ENCODE measurements at regions not wholly inside any gene's neighbourhood (a gene's known extent, or its start where the extent isn't known, plus 50 kb on each side); places are given as distances from the start of the nearest gene placed in this dataset.

DNA sequence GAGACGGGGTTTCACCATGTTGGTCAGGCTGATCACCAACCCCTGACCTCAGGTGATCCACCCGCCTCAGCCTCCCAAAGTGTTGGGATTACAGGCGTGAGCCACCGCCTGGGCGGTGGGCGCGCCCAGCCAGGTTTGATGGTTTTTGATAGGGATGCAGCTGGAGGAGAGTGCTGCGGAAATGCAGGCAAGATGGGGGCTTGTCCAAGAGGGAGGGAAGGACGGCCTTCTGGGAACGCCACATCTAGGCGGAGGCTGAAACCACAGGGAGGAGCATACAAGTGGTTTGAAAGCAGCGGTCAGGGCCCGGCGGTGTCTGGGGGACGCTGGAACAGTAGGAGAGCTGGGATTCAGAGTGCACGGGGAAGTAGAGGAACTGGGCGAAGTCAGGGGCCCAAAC lies 134.6 kb downstream of the VRK1 start:
- no peak overlapping the region for H3K27ac ChIP-seq
- no peaks in the 10 kb centered on the region for H3K9me3 ChIP-seq (replicated peaks)
- no peaks in the 10 kb centered on the region for H3K4me1 ChIP-seq
- no peaks in the 10 kb centered on the region for H3K36me3 ChIP-seq
- H3K27me3 ChIP-seq, result no peaks in the 10 kb centered on the region
- no peak for DNase-seq
- no peak overlapping the region for H3K4me3 ChIP-seq

DNA sequence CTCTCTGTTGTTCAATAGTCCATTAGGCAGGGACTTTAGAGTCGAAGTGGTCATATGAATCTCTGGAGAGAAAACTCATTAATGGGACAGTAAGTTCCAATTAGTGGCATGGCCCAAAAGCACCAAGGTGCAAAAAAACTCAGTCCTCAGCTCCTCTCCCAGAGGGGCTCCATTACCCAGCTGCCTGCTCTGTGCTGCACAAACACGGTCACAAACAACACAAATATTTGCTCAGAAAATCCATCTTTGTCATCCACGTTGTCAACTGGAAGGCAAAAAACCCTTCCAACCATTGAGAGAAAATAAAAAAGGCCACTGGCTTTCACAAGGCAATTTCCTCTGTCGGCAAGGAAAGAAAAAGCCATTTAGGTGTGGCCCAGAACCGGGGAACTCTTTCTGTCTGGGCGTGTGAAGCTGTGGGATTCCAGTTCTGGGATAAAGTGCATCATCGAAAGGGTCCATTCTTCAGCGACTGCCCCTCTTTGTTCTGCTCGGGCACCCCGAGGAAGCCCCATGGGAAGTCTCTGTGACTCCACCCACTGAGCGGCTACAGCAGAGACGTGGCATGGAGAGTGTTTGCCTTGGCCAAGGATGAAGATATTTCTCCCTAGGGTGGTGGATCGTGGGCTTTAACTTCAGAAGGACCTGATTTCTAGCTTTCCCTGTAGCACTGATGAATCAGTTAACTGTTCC lies 137.6 kb downstream of the VRK1 start:
- Histone ChIP-seq H3K4me1 (no peaks in the 10 kb centered on the region), H3K9me3 (replicated peaks) (no peaks in the 10 kb centered on the region), H3K4me3 (no peak overlapping the region), H3K27ac (no peak overlapping the region), H3K36me3 (no peaks in the 10 kb centered on the region), H3K27me3 (no peaks in the 10 kb centered on the region)
- no peak for DNase-seq

GRCh38 chr14:96938946-96939345 lies 141.8 kb downstream of the VRK1 start:
- Histone ChIP-seq H3K27me3 (no peaks in the 10 kb centered on the region), H3K36me3 (no peaks in the 10 kb centered on the region), H3K27ac (no peak overlapping the region), H3K4me1 (no peaks in the 10 kb centered on the region), H3K9me3 (replicated peaks) (no peaks in the 10 kb centered on the region), H3K4me3 (no peak overlapping the region)
- DNase-seq, result no peak

DNA sequence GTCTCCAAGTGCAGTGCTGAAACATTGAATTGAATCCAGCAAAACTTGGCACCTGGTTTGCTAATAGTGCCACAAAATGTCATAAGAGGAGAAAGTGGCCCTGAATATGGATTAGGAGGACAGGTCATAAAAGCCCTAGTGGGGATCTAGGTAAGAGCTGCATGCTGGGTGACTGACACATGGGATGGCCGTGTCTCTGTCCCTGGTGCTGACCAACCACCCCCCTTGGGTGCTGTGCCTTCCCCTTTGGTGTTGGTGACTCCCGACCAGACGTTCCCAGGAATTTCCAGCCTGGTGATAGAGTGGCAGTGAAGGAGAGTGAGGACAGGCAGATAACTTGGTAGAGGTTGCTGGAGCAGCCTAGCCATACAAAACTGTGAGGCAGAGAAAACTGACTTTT lies 142.8 kb downstream of the VRK1 start:
- no peak overlapping the region for H3K27ac ChIP-seq
- no peaks in the 10 kb centered on the region for H3K9me3 ChIP-seq (replicated peaks)
- peak; percentile 14 to 36 for DNase-seq
- H3K36me3 ChIP-seq, result no peaks in the 10 kb centered on the region
- H3K4me1 ChIP-seq, result no peaks in the 10 kb centered on the region
- H3K27me3 ChIP-seq, result no peaks in the 10 kb centered on the region
- H3K4me3 ChIP-seq, result no peak overlapping the region

DNA sequence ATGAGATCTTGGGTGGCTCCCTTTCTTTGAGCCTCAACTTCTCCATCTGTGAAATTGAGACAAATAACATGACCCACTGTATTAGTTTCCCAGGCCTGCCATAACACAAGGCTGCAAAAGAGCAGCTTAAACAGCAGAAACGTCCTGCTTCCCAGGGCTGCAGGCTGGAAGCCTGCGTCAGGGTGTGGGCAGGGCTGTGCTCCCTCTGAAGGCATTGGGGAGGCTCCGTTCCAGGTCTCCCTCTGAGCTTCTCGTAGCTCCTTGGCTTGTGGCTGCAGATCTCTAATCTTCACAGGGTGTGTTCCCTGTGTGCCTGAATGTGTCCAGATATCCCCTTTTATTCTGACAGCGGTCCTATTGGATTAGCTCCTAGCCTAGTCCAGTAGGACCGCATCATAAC lies 147.1 kb downstream of the VRK1 start:
- H3K4me3 ChIP-seq, result no peak overlapping the region
- H3K4me1 ChIP-seq, result no peaks in the 10 kb centered on the region
- H3K9me3 ChIP-seq (replicated peaks), result no peaks in the 10 kb centered on the region
- no peaks in the 10 kb centered on the region for H3K27me3 ChIP-seq
- no peak for DNase-seq
- no peak overlapping the region for H3K27ac ChIP-seq
- H3K36me3 ChIP-seq, result no peaks in the 10 kb centered on the region

DNA sequence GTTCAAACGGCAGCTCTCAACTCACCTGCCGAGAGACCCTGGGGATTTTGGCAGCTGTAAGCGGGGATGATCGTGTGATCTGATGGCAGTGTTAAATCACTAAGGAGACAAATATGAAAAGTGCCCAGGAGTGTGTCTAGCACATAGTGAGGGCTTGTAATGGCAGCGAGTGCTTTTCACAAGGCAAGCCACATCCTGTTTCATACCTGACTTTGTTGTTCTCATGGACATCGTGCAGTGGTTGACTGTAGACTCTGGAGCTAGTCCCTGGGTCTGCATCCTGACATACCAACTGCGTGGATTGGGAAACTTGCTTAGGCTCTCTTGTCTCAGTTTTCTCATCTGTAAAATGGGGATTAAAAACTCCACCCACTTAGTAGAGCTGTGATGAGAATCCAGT lies 148.5 kb downstream of the VRK1 start:
- Histone ChIP-seq H3K27ac (no peak overlapping the region), H3K36me3 (no peaks in the 10 kb centered on the region), H3K4me3 (no peak overlapping the region), H3K27me3 (no peaks in the 10 kb centered on the region), H3K9me3 (replicated peaks) (no peaks in the 10 kb centered on the region), H3K4me1 (no peaks in the 10 kb centered on the region)
- no peak for DNase-seq

DNA sequence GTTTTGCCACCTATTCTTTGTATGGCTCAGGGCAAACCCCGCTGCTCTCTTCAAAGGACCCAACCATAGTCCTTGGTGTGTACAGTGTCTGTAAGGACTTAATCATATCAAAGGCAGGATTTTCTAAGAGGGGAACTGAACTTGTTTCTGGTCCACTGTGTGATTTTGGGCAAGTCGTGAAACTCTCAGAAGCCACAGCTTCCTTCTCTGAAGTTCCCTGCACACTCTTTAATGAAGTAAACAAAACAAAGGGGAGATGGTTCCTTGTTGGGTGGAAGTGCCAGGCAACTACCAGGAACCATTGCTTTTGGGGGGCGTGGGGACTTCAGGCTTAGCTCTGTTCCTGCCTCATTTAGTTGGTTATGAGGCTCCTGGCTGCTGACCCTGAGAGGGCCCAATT lies 152.4 kb downstream of the VRK1 start:
- Histone ChIP-seq H3K36me3 (no peaks in the 10 kb centered on the region), H3K27ac (no peak overlapping the region), H3K4me1 (no peaks in the 10 kb centered on the region), H3K27me3 (no peaks in the 10 kb centered on the region), H3K4me3 (no peak overlapping the region), H3K9me3 (replicated peaks) (no peaks in the 10 kb centered on the region)
- DNase-seq, result no peak

DNA sequence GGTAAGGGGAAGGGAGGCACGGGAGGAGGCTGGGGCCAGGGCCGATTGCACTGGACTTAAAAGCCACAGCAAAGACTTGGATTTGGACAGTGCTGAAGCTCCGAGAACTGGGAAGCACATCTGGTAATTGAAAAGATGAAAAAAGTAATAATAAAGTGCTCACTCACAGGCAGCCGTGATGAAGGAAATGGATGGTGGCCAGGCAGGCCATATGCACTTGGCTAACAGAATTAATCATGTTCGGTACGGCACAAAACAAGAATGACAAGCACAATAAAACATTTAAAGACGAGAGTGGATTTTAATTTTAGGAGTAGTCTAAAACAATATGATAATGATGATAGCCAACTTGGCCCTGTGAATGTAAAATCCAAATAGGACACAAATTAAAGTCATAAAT lies 154.3 kb downstream of the VRK1 start:
- no peaks in the 10 kb centered on the region for H3K27me3 ChIP-seq
- H3K9me3 ChIP-seq (replicated peaks), result no peaks in the 10 kb centered on the region
- no peak overlapping the region for H3K27ac ChIP-seq
- H3K4me3 ChIP-seq, result no peak overlapping the region
- H3K4me1 ChIP-seq, result 0 out of 2 replicates have a peak, but pooled peaks cover 3% of the 10 kb centered on the region
- no peaks in the 10 kb centered on the region for H3K36me3 ChIP-seq
- DNase-seq, result no peak

GRCh38 chr14:96953087-96953874 lies 156.1 kb downstream of the VRK1 start:
- H3K4me1 ChIP-seq, result 0 out of 2 replicates have a peak, but pooled peaks cover 3% of the 10 kb centered on the region
- no peaks in the 10 kb centered on the region for H3K36me3 ChIP-seq
- no peaks in the 10 kb centered on the region for H3K9me3 ChIP-seq (replicated peaks)
- no peaks in the 10 kb centered on the region for H3K27me3 ChIP-seq
- H3K4me3 ChIP-seq, result no peak overlapping the region
- DNase-seq, result no peak
- H3K27ac ChIP-seq, result no peak overlapping the region

DNA sequence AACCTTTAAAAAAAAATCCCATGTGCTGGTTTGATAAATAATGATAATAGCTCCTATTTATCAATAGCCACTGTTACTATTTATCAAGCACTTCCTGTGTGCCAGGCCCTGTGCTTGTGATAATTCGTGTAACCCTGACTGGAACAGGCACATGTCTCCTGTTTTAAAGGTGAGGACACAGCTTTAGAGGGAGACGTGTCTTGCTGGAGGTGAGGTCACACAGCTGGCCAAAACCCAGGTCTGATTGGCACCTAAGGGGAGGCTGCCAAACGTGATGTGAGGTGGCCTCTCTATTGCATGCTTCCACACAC lies 156.6 kb downstream of the VRK1 start:
- Histone ChIP-seq H3K27ac (no peak overlapping the region), H3K4me1 (0 out of 2 replicates have a peak, but pooled peaks cover 3% of the 10 kb centered on the region), H3K27me3 (no peaks in the 10 kb centered on the region), H3K36me3 (no peaks in the 10 kb centered on the region), H3K4me3 (no peak overlapping the region), H3K9me3 (replicated peaks) (no peaks in the 10 kb centered on the region)
- no peak for DNase-seq

DNA sequence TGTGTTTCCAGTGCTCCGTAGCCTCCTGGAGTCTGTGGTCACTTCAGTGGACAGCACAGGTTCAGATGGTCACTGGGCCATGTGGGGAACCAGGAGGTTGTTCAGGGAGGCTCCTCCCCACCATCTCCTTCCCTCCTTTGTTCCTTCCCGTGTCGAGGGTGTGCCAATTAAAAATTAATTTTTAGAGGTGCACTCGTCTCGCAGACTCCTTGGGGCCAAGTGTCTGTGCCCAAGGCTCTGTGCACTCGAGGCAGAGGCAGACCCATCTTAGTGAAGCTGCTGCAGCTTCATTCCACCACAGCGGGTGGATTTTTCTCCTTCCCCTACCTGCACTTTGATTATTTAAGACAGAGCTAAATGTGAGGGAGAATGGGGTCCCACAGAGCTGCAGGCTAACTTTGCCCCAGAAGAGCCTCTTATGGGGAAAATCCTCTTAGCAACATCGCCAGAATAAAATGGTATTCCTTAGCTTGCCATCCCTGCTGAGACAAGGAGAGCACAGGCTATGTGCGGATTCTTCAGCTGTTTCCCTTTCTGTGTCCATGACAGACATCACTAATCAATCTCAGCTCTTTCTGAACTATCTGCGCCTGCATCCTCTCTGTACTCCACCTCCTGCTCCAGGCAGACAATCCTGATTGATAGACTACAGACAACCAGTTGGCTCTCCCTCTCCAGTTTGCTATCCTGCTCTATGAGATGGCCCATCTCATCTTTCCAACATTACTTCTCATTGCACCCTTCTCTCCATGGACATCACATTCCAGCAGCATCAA lies 159.5 kb downstream of the VRK1 start:
- H3K27me3 ChIP-seq, result no peaks in the 10 kb centered on the region
- no peaks in the 10 kb centered on the region for H3K36me3 ChIP-seq
- DNase-seq, result no peak
- 0 out of 2 replicates have a peak, but pooled peaks cover 3% of the 10 kb centered on the region for H3K4me1 ChIP-seq
- no peak overlapping the region for H3K4me3 ChIP-seq
- no peak overlapping the region for H3K27ac ChIP-seq
- no peaks in the 10 kb centered on the region for H3K9me3 ChIP-seq (replicated peaks)

- H3K9me3 ChIP-seq (replicated peaks), result no peaks in the 10 kb centered on the region
- H3K4me1 ChIP-seq, result 0 out of 2 replicates have a peak, but pooled peaks cover 3% of the 10 kb centered on the region
- H3K27me3 ChIP-seq, result no peaks in the 10 kb centered on the region
- H3K4me3 ChIP-seq, result no peak overlapping the region
- DNase-seq, result no peak
- no peaks in the 10 kb centered on the region for H3K36me3 ChIP-seq
- no peak overlapping the region for H3K27ac ChIP-seq
Measured at GRCh38 chr14:96958057-96958456, 160.9 kb downstream of the VRK1 start.

- no peaks in the 10 kb centered on the region for H3K36me3 ChIP-seq
- no peak for DNase-seq
- H3K4me3 ChIP-seq, result no peak overlapping the region
- no peaks in the 10 kb centered on the region for H3K27me3 ChIP-seq
- H3K9me3 ChIP-seq (replicated peaks), result no peaks in the 10 kb centered on the region
- no peak overlapping the region for H3K27ac ChIP-seq
- 0 out of 2 replicates have a peak, but pooled peaks cover 3% of the 10 kb centered on the region for H3K4me1 ChIP-seq
Measured at GRCh38 chr14:96959992-96960391, 162.8 kb downstream of the VRK1 start.

DNA sequence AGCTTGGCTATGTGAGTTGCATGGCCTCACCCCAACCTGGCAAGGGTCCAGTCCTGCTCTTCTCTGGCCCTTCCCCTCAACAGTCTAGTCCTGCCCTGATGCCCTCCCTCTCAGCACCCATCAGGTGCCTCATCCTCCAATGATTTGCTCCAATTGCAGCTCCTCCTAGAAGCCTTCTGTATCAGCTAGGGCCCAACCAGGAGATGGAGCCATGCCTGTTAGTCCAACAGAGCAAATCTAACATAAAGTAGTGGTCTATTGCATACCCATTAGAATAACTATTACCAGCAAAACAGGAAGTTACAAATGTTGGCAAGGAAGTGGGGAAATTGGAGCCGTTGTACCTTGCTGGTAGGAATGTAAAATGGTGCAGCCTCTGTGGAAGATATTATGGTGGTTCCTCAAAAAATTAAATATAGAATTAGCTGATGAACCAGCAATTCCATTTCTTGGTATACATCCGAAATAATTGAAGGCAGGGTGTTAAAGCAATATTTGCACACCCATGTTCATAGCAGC lies 163.5 kb downstream of the VRK1 start:
- no peaks in the 10 kb centered on the region for H3K9me3 ChIP-seq (replicated peaks)
- no peaks in the 10 kb centered on the region for H3K4me1 ChIP-seq
- H3K4me3 ChIP-seq, result no peak overlapping the region
- no peaks in the 10 kb centered on the region for H3K27me3 ChIP-seq
- H3K36me3 ChIP-seq, result no peaks in the 10 kb centered on the region
- DNase-seq, result no peak
- H3K27ac ChIP-seq, result no peak overlapping the region

DNA sequence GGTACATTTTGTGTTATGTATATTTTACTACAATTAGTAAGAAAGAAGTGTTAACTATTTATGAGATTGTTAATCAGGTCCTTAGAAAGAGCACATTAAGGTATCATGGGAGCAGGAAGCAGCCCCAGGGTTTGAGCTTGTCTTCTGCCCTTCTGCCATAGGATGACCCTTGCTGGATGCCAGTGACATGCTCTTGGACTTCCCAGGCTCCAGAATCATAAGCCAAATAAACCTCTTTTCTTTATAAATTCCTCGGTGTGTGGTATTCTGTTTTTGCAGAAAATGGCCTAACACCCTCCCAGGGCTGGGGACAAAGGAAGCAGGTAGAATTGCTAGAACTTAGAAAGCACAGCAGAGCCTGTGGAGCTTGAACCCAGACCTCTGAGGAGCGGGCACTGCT lies 164.7 kb downstream of the VRK1 start:
- Histone ChIP-seq H3K9me3 (replicated peaks) (no peaks in the 10 kb centered on the region), H3K4me3 (no peak overlapping the region), H3K4me1 (no peaks in the 10 kb centered on the region), H3K27me3 (no peaks in the 10 kb centered on the region), H3K36me3 (no peaks in the 10 kb centered on the region), H3K27ac (no peak overlapping the region)
- DNase-seq, result no peak
